H54 (cell line): ENCODE measurements at regions not wholly inside any gene's neighbourhood (a gene's known extent, or its start where the extent isn't known, plus 50 kb on each side); places are given as distances from the start of the nearest gene placed in this dataset.

Source experiments
- DNase-seq: peaks from one replicate; pipeline ENCODE4 v3.0.0; 2011; ENCODE audit warnings: low spot score, mixed read lengths; ENCODE audit not compliant: insufficient read length
- FAIRE-seq: peaks from 3 replicates; lab custom pipeline; 2011; peaks lifted over from hg19 to GRCh38; lab: Jason Lieb, UNC
- POLR2A ChIP-seq: IDR thresholded peaks from 2 replicates; pipeline ENCODE4 v1.6.1; 2011; ENCODE audit warnings: low read depth, mild to moderate bottlenecking, low read length

DNA sequence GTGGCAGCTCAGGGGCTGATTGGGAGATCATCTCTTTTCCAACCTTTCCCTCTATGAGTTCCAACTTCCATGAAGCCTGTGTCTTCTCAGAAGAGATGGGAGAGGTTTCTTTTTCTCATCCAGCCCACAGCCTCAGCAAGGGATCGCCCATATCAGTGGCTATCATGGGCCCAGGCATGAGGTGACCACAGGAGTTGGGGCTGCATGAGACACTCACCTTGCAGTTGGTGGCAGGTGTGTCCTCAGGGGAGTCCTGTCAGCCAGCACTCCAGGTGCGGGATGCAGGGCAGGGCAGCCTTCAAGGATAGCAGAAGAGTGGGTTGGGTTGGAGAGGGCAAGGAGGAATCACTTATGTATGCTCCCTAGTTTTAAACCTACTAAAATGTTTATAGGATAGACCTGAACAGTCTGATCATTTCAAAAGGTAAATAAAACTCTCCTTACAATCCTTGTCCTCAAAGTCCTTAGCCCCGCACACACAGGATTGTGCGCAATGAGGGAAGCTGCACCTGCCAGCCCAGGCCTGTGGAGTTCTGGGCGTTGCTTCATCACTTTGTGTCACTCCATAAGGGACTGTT is 811.1 kb downstream of the KCNJ18 start:
- no peak for TF ChIP-seq POLR2A
- DNase-seq (no peak), FAIRE-seq (no peak)

DNA sequence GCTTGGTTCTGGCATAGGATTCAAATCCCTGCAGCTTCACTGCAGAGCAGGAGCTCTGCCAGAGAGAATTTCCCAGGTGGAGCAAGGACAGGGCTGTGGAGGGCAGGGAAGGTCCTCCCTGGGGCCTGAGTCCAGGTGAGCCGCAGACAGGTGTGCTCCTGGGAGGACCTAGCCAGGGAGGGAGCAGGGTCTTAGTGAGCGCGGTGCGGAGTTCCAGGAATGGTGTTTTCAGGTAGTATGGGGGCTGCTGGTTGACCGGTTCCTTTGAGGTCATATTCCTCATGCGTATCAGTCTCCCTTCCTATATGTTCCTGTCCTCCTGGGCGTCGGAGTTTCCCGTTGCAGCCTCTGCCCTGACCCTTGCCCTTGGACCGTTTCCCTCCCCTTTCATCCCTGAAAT is 813.3 kb downstream of the KCNJ18 start:
- DNase-seq (no peak), FAIRE-seq (no peak)
- TF ChIP-seq POLR2A = no peak

DNA sequence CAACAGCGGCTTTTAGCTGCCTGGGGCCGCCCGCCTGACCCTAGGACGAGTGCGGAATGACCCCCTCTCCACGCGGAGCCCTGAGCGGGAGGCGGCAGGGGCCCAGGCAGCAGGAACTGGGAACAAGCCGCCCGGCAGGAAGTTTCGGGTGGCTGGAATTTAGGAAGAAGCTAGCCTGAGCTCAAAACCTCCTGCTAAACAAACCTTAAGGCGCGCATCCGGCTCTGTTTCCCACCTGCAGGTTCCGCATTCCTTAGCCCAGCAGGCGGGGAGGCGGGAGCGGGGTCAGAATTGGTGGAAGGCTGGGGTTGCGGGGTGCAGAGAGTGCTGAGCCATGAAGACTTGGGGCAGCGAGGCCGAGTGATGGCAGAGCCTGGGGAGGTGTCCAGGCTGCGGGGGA is 813.9 kb downstream of the KCNJ18 start:
- DNase-seq (no peak), FAIRE-seq (no peak)
- TF ChIP-seq POLR2A = no peak

DNA sequence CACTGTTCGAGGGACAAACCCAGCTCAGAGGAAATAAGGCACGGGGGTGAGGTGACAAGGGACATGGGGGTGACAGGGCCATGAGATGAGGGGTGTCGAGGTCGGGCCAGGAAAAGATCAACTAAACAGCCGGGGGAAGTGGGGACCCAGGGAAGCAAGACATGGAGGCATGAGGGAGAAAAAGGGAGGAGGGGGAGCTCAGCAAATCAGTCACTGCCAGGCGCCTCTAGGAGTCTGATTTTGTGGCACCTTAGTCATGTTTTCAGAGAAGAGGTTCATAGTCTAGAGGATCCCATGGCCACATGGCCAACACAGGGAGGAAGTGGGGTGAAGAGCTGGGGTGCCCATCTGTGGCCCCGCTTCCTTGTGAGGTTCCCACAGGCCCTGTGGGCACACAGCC is 814.5 kb downstream of the KCNJ18 start:
- no peak for TF ChIP-seq POLR2A
- DNase-seq (no peak), FAIRE-seq (no peak)

DNA sequence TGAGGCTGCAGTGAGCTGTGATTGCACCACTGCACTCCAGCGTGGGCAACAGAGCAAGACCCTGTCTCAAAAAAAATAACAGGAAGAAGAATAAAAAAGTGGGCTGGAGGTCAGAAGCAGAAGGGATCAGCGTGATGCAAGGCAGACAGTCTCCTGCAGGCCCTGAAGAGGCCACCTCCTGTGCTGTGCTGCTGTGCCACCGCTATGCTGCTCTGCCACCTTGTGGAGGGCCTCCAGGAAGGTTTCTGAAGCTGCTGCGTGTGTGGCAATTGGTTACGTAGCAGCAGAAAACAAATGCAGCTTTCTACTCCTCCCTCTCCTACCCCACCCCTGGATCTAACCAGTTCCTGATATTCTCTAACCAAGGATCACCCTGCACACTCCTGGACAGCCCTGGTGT is 815.5 kb downstream of the KCNJ18 start:
- FAIRE-seq = no peak
- no peak for DNase-seq

DNA sequence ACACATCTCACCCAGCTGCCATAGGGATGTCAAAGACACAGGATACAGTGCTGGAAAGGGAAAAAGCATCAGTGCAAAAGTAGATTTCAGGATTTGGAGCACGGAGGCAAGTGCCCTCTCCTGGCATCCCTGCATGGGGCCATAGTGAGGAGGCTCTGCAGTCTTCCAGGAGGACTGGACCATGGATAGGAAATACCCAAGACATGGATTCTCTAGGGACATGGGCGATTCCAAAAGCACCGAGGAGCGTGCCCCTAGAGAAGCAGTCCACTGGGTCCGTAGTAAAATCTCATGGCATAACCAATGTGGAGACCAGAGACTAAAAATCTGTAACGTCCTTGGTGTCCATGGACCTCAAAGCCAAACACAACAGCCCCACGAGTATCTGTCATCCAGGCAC is 818.2 kb downstream of the KCNJ18 start:
- DNase-seq (no peak), FAIRE-seq (no peak)
- TF ChIP-seq POLR2A = no peak

More for the DNA sequence above, 815.5 kb downstream of the KCNJ18 start:
- no peak for TF ChIP-seq POLR2A

DNA sequence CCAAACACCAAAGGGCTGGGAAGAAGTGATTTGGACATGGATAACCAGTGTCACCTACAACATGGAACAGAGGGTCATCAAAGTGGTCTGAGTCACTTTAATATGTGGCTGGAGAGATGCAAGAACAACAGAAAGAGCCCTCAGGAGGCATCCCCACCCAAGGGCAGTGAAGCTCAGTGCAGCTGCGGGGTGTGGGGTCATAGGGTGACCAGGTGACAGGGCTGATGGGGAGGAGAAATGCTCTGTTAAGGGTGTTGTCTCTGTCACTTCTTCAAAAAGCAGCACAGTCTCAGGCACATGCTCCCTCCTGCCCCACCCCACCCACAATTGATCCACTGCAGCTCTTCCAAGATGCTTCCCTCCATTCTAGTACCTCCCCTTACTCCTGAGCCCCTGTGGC is 819.1 kb downstream of the KCNJ18 start:
- no peak for FAIRE-seq
- DNase-seq = no peak
- TF ChIP-seq POLR2A = no peak

DNA sequence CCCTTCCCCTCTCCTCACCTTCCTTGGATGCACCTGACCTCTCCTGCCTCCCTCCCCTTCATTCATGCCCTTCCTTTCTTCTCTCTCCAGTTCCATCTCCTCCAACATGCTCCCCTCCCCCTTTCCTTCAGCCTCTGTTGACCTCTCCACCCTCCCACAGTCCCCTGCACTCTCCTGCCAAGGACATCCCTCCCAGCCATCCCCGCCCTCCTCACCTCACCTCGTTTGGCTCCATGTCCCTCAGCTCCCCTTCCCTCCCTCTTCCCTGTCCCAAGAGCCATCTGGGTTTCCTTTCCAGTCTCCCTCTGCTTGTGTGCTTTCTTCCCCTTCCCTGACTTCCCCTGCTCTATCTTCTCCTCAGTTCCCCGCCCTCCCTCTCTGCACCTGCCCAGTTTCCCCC is 819.7 kb downstream of the KCNJ18 start:
- no peak for FAIRE-seq
- no peak for DNase-seq
- no peak for TF ChIP-seq POLR2A

DNA sequence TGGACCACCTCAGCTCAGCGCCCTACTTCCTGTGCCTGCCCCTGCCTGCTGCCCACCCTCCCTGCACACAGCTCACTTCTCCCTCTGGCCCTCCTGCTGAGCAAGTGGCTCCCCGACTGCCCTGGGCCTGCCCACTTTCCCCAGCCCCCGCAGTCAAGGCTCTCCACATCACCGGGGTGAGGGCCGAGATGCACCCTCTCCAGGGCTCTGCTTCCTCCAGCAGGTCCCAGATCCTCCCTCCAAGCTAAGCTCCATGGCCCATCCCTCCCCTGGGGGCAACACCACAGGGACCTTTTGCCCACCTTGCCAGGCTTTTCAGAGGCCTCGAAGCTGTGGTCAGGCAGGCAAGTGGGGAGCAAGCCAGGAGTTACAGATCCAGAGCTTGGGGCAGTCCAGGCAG is 820.2 kb downstream of the KCNJ18 start:
- TF ChIP-seq POLR2A = no peak
- FAIRE-seq = no peak
- DNase-seq = no peak

DNA sequence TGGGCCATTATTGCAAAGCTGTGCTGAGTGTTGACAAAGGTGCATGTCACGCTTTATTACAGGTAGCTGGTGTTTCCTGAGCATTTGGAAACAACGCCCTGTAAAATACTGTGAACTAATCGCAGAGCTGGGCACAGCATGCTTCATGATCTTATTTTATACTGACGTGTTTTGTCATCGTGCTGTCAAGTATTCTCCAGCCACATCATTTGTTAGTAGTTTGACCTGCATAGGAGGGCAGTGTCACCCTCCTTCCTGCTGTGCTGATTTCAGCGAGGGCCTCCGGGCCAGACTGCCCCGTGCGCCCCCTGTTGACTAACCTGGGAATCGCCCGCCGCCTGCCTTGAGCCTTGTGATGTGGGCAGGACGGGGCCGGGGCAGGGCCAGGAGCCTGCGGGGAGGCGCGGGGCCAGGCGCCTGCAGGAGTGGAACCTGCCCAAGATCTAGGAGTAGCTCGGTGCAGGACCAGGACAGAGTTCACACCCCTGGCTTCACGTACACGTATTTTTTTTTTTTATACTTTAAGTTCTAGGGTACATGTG is 820.7 kb downstream of the KCNJ18 start:
- DNase-seq (no peak), FAIRE-seq (no peak)
- TF ChIP-seq POLR2A = no peak

DNA sequence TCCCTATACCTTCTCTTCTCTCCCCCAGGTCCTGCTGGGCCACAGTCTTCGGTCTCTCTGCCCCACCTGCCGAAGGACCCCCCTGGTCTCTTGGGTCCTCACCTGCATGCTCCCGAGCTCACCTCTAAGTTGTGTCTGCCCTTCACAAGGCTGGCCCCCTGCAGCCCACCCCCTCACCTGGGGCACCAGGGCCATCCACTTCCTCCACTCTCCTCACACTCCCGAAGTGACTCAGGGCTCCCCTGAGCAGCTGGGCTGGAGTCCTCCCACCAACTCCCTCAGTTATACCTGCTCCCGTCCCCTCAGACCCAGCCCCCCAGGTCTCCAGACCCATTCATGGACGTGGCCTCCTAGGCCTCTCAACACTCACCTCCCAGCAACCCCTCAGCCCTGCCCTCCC is 822.0 kb downstream of the KCNJ18 start:
- no peak for TF ChIP-seq POLR2A
- DNase-seq (no peak), FAIRE-seq (no peak)

DNA sequence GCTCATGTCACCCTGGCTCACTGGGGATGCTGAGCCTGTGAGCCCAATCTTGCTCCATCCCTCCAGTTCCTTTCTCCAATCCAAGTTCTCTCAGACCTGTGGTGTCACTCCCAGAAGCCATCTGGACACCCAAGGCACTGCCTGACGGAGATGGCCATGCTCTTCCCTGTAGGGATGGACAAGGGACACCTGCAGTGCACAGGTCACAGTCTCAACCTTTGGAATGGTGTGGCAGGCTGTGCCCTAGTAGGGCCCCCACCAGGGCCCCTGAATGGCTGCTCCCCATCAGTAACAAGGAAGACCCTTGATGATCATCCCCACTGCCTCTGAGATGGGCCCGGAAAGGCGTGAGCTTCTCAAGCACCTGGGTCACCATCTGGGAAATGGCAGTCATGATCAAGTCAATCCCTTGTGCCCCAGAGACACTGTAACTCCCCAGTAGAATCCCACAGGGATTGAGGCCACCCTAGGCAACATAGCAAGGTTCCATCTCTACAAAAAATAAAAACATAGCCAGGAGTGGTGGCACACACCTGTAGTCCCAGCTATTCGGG is 822.5 kb downstream of the KCNJ18 start:
- no peak for DNase-seq
- no peak for FAIRE-seq
- no peak for TF ChIP-seq POLR2A

DNA sequence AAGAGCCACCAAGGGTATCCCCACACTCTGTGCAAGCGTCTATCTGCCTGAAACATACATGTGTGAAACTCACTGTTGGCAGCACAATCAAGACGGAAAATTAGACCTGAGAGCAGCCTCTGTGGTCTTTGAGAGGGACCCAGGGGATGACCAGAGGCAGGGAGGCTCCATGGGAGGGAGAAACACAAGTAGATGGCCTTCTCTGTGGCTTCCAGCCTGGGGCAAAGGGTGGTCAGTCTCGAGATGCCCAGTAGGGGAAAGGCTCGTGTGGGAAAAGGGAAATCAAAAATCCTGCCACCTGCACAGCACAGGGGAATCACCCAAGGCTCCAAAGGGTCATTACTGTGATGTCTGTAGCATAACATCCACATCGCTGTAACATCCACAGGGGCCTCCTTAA is 823.3 kb downstream of the KCNJ18 start:
- FAIRE-seq = no peak
- DNase-seq = no peak
- no peak for TF ChIP-seq POLR2A

DNA sequence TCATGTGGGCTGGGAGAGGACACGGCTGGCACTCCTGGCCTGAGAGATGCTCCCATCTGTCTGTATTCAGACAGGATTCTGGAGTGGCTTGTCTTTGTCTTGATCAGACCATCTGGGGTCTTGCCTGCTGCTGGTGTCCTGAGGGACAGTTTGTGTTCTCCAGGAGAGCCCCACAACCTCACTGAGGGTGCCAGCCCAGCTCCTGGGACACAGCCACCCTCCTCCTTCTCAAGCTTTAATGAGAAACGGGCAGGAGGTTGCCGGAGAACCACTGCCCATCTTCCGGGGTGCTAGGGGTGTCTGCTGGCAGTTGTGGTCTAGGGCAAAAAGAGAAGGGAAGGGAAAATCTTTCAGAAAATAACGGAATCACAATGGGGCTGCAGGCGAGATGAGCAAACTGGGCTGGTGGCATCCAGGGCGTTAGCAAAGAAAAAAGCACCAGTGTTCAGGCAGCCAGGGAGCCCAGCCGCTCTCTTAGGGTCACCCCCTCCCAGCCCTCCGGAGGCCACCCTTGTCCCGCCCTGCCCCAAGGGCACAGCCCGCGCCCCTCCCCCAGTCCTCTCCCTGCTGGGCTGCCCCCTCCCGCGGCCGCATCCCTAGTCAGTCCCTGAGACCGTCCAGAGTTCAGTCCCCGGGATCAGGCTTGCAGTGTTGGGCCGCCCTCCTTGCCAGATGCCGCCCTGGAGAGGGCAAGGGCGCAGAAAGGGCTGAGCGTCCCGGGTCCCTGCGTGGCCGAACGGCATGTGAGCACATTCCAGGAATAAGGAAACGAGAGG is 824.7 kb downstream of the KCNJ18 start:
- DNase-seq (no peak), FAIRE-seq (no peak)
- TF ChIP-seq POLR2A = no peak
